ENCODE measurements at regions not wholly inside any gene's neighbourhood (a gene's known extent, or its start where the extent isn't known, plus 50 kb on each side); places are given as distances from the start of the nearest gene placed in this dataset.
A peak's percentile ranks its signal among the peaks of the same experiment; 100 is the strongest.

DNA sequence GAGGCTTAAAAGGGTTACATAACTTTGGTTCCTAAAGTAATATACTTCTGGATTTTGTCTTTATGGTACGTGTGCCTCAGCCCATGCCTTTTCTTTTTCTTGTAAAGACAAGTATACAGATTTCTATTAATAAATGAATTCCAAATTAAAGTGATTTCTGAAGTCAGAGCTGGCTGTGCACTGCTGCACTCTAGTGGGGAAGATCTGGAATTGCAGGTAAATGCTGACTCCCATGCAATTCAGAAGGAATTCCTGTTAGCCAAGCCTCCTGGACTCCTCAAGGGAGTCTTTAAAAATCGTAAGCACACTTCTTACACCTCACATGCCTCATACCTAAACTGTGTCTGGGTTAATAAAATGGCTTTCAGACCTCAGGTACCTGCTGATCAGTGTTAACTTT is 118.4 kb upstream of the SLC7A1 start:
- TF ChIP-seq, protein P1, sequence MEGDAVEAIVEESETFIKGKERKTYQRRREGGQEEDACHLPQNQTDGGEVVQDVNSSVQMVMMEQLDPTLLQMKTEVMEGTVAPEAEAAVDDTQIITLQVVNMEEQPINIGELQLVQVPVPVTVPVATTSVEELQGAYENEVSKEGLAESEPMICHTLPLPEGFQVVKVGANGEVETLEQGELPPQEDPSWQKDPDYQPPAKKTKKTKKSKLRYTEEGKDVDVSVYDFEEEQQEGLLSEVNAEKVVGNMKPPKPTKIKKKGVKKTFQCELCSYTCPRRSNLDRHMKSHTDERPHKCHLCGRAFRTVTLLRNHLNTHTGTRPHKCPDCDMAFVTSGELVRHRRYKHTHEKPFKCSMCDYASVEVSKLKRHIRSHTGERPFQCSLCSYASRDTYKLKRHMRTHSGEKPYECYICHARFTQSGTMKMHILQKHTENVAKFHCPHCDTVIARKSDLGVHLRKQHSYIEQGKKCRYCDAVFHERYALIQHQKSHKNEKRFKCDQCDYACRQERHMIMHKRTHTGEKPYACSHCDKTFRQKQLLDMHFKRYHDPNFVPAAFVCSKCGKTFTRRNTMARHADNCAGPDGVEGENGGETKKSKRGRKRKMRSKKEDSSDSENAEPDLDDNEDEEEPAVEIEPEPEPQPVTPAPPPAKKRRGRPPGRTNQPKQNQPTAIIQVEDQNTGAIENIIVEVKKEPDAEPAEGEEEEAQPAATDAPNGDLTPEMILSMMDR (IDR thresholded peaks at IDR 0.05; ENCODE audit: extremely low read depth, missing control alignments), result peak; percentile 65

GRCh38 chr13:29711776-29712175 is 116.3 kb upstream of the SLC7A1 start:
- no peak for DNase-seq (ENCODE audit: low spot score)
- TF ChIP-seq, protein P1 (IDR thresholded peaks at IDR 0.05; ENCODE audit: extremely low read depth, missing control alignments), result no peak

More for the DNA sequence above, 118.4 kb upstream of the SLC7A1 start:
- DNase-seq (ENCODE audit: low spot score), result no peak

DNA sequence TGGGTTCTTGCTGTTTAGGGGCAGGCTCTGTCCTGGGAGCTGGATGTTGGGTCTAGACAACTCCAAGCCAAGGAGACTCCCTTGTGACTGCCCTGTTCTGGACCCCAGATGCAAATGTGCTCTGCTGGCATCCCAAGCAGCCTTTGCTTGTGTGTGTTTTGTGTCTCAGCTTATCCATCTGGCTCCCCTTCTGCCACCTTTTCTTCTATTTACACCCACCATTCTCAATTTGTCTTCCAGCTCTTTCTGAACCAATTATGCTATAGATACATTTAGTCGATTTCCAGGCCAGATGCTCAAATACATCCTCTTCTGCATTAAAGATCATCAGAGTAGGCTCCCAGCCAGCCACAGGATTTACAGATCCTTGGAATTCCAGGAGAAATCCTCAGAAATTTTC is 115.0 kb upstream of the SLC7A1 start:
- TF ChIP-seq, protein P1 (IDR thresholded peaks at IDR 0.05; ENCODE audit: extremely low read depth, missing control alignments), result no peak
- DNase-seq (ENCODE audit: low spot score), result no peak

DNA sequence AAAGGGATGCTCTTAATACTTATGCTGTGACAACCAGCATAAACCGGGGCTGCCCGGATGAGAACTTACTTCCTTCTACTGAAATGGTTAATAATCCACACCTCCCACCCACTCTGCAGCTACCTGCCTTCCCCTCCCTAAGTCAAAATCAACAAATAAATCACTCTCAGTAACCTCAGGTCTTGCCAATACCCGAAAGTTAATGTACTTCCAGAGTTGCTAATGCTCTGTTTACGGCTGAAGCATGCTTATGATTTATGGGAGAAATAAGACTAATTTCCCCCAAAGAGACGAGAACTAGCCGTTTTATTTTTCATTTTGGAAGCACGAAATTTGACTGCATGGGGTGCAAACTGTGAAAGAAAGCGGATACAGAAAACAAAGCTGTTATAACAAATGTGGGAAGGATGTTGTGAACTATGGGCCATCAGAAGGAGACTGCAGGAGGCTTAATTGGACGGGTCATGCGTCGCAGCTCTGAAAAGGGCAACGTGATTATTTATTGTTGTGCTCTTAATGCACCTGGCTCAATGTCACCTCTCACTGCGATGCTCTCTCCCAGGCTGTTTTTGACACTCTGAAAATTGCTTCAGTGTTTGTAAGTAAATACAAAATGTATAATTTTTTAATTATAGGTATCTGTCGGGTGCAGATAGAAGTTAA is 114.0 kb upstream of the SLC7A1 start:
- no peak for DNase-seq (ENCODE audit: low spot score)
- TF ChIP-seq, protein P1 (IDR thresholded peaks at IDR 0.05; ENCODE audit: extremely low read depth, missing control alignments), result no peak

DNA sequence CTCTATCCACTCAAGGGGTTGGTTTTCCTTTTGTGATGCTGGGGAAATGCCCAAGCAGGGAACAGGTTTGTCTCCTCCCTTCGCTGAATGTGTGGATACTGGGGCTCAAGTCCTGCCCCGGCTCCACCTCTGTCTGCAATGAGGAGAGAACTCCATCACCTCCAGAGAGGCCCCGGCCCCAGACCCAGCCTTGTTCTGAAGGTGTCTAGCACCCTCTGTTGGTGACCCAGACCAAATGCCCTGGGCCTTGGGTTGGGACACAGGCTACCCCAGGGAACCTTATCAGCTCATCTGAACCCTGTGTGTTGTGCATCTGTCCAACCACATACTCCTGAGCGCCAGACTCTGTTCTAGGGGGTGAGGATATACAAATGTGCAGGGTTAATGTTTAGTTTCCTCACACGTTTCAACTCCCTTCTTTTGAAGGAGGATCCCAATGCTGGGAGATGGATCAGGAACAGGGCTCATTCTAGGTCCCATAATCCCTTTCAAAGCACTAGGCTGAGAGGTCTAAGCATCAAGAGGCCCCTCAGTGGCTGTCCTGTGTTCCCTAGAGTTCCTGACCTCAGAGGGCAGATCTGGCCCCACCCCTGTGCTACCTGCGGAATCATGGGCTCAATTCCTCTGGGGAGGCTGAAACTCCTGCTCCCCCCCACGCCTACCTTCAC is 112.5 kb upstream of the SLC7A1 start:
- peak; percentile 62 for DNase-seq (ENCODE audit: low spot score)
- TF ChIP-seq, protein P1 (IDR thresholded peaks at IDR 0.05; ENCODE audit: extremely low read depth, missing control alignments), result peak; percentile 50

DNA sequence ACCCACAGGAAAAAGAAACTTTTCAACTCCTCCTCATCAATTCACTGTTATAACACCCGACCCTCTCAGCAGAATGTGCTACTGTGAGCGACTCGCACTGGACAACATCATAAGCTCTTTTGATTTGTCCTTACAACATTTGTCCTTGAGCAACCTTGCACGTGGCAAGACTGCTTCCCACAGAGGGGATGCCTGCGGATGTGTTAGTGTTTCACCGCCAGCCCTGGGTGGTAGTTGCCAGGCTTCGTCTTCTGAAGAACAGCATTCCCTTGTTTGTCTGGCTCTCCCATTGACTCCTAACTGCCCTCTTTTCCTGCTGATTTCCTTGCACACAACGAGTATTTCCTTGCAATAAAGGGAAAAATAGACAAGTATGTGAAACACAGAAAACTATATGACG is 111.4 kb upstream of the SLC7A1 start:
- TF ChIP-seq, protein P1 (IDR thresholded peaks at IDR 0.05; ENCODE audit: extremely low read depth, missing control alignments), result no peak
- no peak for DNase-seq (ENCODE audit: low spot score)

DNA sequence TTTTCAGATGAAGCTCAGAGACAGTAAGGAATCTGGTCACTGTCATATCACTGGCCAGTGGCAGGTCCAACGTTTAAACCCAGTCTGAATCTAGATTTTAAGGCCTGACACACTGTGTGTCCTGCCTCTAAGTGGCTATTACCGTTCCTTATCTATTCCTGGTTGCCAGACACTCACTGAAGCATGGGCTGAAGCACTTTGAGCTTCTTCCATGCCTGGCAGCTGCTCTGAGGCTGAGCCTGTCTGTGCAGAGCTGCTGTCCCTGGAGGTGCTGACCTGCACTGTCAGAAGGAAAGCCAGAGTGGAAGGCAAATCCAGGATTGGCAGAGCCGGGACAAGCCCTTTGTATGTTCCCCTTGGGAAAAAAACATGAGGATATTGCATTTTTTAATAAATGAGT is 109.2 kb upstream of the SLC7A1 start:
- DNase-seq (ENCODE audit: low spot score), result no peak
- TF ChIP-seq, protein P1 (IDR thresholded peaks at IDR 0.05; ENCODE audit: extremely low read depth, missing control alignments), result no peak

Data from GM20000 (cell line).